ENCODE measurements at regions not wholly inside any gene's neighbourhood (a gene's known extent, or its start where the extent isn't known, plus 50 kb on each side); places are given as distances from the start of the nearest gene placed in this dataset.

DNA sequence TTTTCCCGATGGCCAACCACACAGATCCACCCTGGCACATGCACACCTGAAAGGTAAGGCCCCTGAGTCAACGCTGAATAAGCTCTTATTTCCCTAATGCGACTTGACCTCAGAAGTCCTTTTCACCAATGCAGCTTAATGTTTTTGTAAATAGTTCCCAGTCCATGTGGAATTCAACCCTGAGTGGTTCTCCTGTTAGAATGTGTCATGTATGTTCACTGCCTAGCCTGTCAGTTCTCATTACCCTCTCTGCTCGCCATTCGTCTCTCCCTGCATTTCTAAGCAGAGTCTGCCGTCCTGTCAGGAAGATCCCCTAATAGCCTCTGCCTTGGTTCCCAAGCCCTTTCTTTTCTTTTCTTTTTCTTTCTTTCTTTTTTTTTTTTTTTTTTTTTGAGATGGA is 392.6 kb upstream of the SHH start:
- CTCF ChIA-PET: no interaction called here
- DNase-seq (ENCODE audit: extremely low spot score): no peak
- POLR2A ChIA-PET: no interaction called here
- TF ChIP-seq CTCF (IDR thresholded peaks at IDR 0.05; ENCODE audit: control extremely low read depth, extremely low read depth, low read depth, missing control alignments): no peak

DNA sequence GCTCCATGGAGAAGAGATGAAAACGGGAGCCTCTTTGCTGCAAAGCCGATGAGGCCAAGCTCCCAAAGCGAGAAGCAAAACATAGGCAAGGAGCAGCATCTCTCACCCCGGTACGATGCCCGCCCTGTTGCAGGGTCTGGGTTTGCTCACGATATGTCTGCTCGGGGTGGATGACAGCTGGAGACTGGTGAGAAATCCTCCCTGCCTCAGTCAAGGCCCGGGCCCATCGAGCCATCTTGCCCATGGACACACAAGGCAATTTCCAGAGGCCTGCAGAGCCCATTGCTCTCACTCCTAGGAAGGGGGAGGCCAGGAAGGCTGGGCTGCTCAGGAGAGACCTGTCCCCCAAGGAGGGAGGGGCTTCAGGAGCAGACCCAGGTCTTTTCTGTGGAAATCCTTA is 391.7 kb upstream of the SHH start:
- ChIA-PET POLR2A (no interaction called here), CTCF (no interaction called here)
- no peak for DNase-seq (ENCODE audit: extremely low spot score)
- no peak for TF ChIP-seq CTCF (IDR thresholded peaks at IDR 0.05; ENCODE audit: control extremely low read depth, extremely low read depth, low read depth, missing control alignments)

GRCh38 chr7:156198277-156198676 is 386.0 kb upstream of the SHH start:
- no peak for TF ChIP-seq CTCF (IDR thresholded peaks at IDR 0.05; ENCODE audit: control extremely low read depth, extremely low read depth, low read depth, missing control alignments)
- ChIA-PET CTCF (interaction anchor here (1.3 to 1.7 kb wide), 2 partner anchors 12 to 133 kb away, joined by 3 to 4 read pairs; no protein-coding TSS in a partner anchor), POLR2A (no interaction called here)
- no peak for DNase-seq (ENCODE audit: extremely low spot score)

DNA sequence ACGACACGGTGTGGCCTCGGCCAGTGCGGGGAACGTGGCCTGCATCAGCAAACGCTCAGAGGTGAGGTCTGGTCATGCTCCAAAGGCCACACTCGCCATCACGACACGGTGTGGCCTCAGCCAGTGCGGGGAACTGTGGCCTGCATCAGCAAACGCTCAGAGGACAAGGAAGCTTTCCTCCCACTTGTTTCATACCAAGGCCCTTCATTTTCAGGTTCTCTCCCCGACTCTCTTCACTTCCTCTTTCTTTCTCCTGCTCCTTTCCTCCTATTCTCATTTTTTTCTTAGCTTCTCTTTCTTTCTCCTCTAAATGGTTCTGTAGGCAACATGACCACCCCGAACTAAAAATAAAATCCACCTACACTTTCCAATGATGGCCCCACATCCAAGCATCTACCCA is 384.4 kb upstream of the SHH start:
- peak; percentile 29 for DNase-seq (ENCODE audit: extremely low spot score)
- no peak for TF ChIP-seq CTCF (IDR thresholded peaks at IDR 0.05; ENCODE audit: control extremely low read depth, extremely low read depth, low read depth, missing control alignments)
- POLR2A ChIA-PET: no interaction called here
- CTCF ChIA-PET: no interaction called here

GRCh38 chr7:156195276-156195675 is 383.0 kb upstream of the SHH start:
- ChIA-PET POLR2A (no interaction called here), CTCF (no interaction called here)
- TF ChIP-seq CTCF (IDR thresholded peaks at IDR 0.05; ENCODE audit: control extremely low read depth, extremely low read depth, low read depth, missing control alignments): no peak
- DNase-seq (ENCODE audit: extremely low spot score): no peak

- ChIA-PET POLR2A (no interaction called here), CTCF (no interaction called here)
- no peak for DNase-seq (ENCODE audit: extremely low spot score)
- no peak for TF ChIP-seq CTCF (IDR thresholded peaks at IDR 0.05; ENCODE audit: control extremely low read depth, extremely low read depth, low read depth, missing control alignments)
These were observed 382.6 kb upstream of the SHH start for GRCh38 chr7:156194813-156195212.

GRCh38 chr7:156192921-156193320 is 380.7 kb upstream of the SHH start:
- ChIA-PET CTCF (no interaction called here), POLR2A (no interaction called here)
- no peak for TF ChIP-seq CTCF (IDR thresholded peaks at IDR 0.05; ENCODE audit: control extremely low read depth, extremely low read depth, low read depth, missing control alignments)
- DNase-seq (ENCODE audit: extremely low spot score): no peak
